Large intestine (tissue), 3 donors: ENCODE measurements at regions not wholly inside any gene's neighbourhood (a gene's known extent, or its start where the extent isn't known, plus 50 kb on each side); places are given as distances from the start of the nearest gene placed in this dataset.

Experiments
- DNase-seq, 2 donors: peaks; one replicate each; pipeline versions ENCODE4 v3.0.0 to v3.0.0-alpha.2; 2013
- H3K27ac ChIP-seq: one replicate; pipeline ENCODE4 v1.5.1; 2013; ENCODE audit warnings: low read length
- H3K27me3 ChIP-seq: 2 replicates; pipeline ENCODE4 v1.6.1; 2013; ENCODE audit warnings: low read length; ENCODE audit not compliant: control insufficient read depth, insufficient read depth
- H3K36me3 ChIP-seq: 2 replicates; pipeline ENCODE4 v1.6.1; 2013; ENCODE audit warnings: low read length; ENCODE audit not compliant: control insufficient read depth, insufficient read depth
- H3K4me1 ChIP-seq: one replicate; pipeline ENCODE4 v1.6.1; 2013; ENCODE audit warnings: low read length; ENCODE audit not compliant: control insufficient read depth, insufficient read depth
- H3K4me3 ChIP-seq: one replicate; pipeline ENCODE4 v1.5.1; 2013; ENCODE audit warnings: low read length
- H3K9me3 ChIP-seq: one replicate; pipeline ENCODE4 v1.6.1; 2013; ENCODE audit warnings: mild to moderate bottlenecking, low read depth, low read length, moderate library complexity; ENCODE audit not compliant: control insufficient read depth
- WGBS: methylation state at CpG from one replicate; pipeline ENCODE4 v1.1.5; 2013; ENCODE audit warnings: low lambda C conversion rate; ENCODE audit not compliant: insufficient coverage; 5-methylcytosine and 5-hydroxymethylcytosine counted together

GRCh38 chr20:60446267-60447111, 488.3 kb downstream of the CDH26 start:
- H3K36me3 ChIP-seq, result no peaks in the 10 kb centered on the region
- H3K4me1 ChIP-seq, result no peaks in the 10 kb centered on the region
- 75% methylated on average over 2 of the region's 9 CpGs for WGBS
- H3K27me3 ChIP-seq, result no peaks in the 10 kb centered on the region
- H3K4me3 ChIP-seq, result no peak overlapping the region
- DNase-seq, result no peak
- no peak overlapping the region for H3K27ac ChIP-seq
- H3K9me3 ChIP-seq, result no peaks in the 10 kb centered on the region

- no peak overlapping the region for H3K4me3 ChIP-seq
- H3K4me1 ChIP-seq, result no peaks in the 10 kb centered on the region
- no peaks in the 10 kb centered on the region for H3K27me3 ChIP-seq
- no peaks in the 10 kb centered on the region for H3K9me3 ChIP-seq
- WGBS, result no CpG with 5 or more reads among the region's 3 CpGs
- no peaks in the 10 kb centered on the region for H3K36me3 ChIP-seq
- DNase-seq, result no peak
- no peak overlapping the region for H3K27ac ChIP-seq
Measured at GRCh38 chr20:60447703-60448102, 489.5 kb downstream of the CDH26 start.

- no peaks in the 10 kb centered on the region for H3K4me1 ChIP-seq
- H3K36me3 ChIP-seq, result no peaks in the 10 kb centered on the region
- no CpG with 5 or more reads among the region's 11 CpGs for WGBS
- no peak overlapping the region for H3K27ac ChIP-seq
- H3K27me3 ChIP-seq, result no peaks in the 10 kb centered on the region
- DNase-seq, result no peak
- H3K9me3 ChIP-seq, result no peaks in the 10 kb centered on the region
- H3K4me3 ChIP-seq, result no peak overlapping the region
Measured at GRCh38 chr20:60453388-60454246, 495.4 kb downstream of the CDH26 start.

GRCh38 chr20:60454491-60454890, 496.3 kb downstream of the CDH26 start:
- Histone ChIP-seq H3K27me3 (no peaks in the 10 kb centered on the region), H3K4me3 (no peak overlapping the region), H3K4me1 (no peaks in the 10 kb centered on the region), H3K9me3 (no peaks in the 10 kb centered on the region), H3K36me3 (no peaks in the 10 kb centered on the region), H3K27ac (no peak overlapping the region)
- no CpG with 5 or more reads among the region's 8 CpGs for WGBS
- DNase-seq, result no peak

GRCh38 chr20:60455272-60455671, 497.0 kb downstream of the CDH26 start:
- 84% methylated on average over 3 of the region's 8 CpGs for WGBS
- Histone ChIP-seq H3K27ac (no peak overlapping the region), H3K36me3 (no peaks in the 10 kb centered on the region), H3K4me1 (no peaks in the 10 kb centered on the region), H3K9me3 (no peaks in the 10 kb centered on the region), H3K27me3 (no peaks in the 10 kb centered on the region), H3K4me3 (no peak overlapping the region)
- no peak for DNase-seq

- no peaks in the 10 kb centered on the region for H3K27me3 ChIP-seq
- H3K27ac ChIP-seq, result no peak overlapping the region
- H3K4me1 ChIP-seq, result no peaks in the 10 kb centered on the region
- DNase-seq, result no peak
- H3K9me3 ChIP-seq, result no peaks in the 10 kb centered on the region
- H3K4me3 ChIP-seq, result no peak overlapping the region
- no peaks in the 10 kb centered on the region for H3K36me3 ChIP-seq
- 56% methylated on average over 1 of the region's 3 CpGs for WGBS
Measured at GRCh38 chr20:60459212-60459611, 501.0 kb downstream of the CDH26 start.

- H3K4me3 ChIP-seq, result no peak overlapping the region
- no peaks in the 10 kb centered on the region for H3K9me3 ChIP-seq
- no peaks in the 10 kb centered on the region for H3K4me1 ChIP-seq
- WGBS, result 100% methylated on average over 2 of the region's 2 CpGs
- H3K36me3 ChIP-seq, result no peaks in the 10 kb centered on the region
- H3K27ac ChIP-seq, result no peak overlapping the region
- no peak for DNase-seq
- H3K27me3 ChIP-seq, result no peaks in the 10 kb centered on the region
Measured at GRCh38 chr20:60461993-60462392, 503.8 kb downstream of the CDH26 start.

GRCh38 chr20:60463798-60464197, 505.6 kb downstream of the CDH26 start:
- H3K4me3 ChIP-seq, result no peak overlapping the region
- no peak for DNase-seq
- no peaks in the 10 kb centered on the region for H3K36me3 ChIP-seq
- no CpG with 5 or more reads among the region's 2 CpGs for WGBS
- no peaks in the 10 kb centered on the region for H3K9me3 ChIP-seq
- H3K27ac ChIP-seq, result no peak overlapping the region
- H3K27me3 ChIP-seq, result no peaks in the 10 kb centered on the region
- H3K4me1 ChIP-seq, result no peaks in the 10 kb centered on the region

GRCh38 chr20:60465439-60465838, 507.2 kb downstream of the CDH26 start:
- Histone ChIP-seq H3K36me3 (no peaks in the 10 kb centered on the region), H3K27me3 (no peaks in the 10 kb centered on the region), H3K27ac (no peak overlapping the region), H3K9me3 (no peaks in the 10 kb centered on the region), H3K4me1 (no peaks in the 10 kb centered on the region), H3K4me3 (no peak overlapping the region)
- DNase-seq, result no peak
- no CpG with 5 or more reads among the region's 8 CpGs for WGBS

- H3K36me3 ChIP-seq, result no peaks in the 10 kb centered on the region
- no peaks in the 10 kb centered on the region for H3K4me1 ChIP-seq
- H3K4me3 ChIP-seq, result no peak overlapping the region
- H3K9me3 ChIP-seq, result no peaks in the 10 kb centered on the region
- WGBS, result no CpG with 5 or more reads among the region's 8 CpGs
- DNase-seq, result no peak
- no peaks in the 10 kb centered on the region for H3K27me3 ChIP-seq
- no peak overlapping the region for H3K27ac ChIP-seq
Measured at GRCh38 chr20:60465993-60466686, 507.9 kb downstream of the CDH26 start.
